ENCODE measurements at regions not wholly inside any gene's neighbourhood (a gene's known extent, or its start where the extent isn't known, plus 50 kb on each side); places are given as distances from the start of the nearest gene placed in this dataset.

GRCh38 chr5:57705769-57706168, 223.2 kb upstream of the ACTBL2 start:
- no peak for TF ChIP-seq CTCF (IDR thresholded peaks at IDR 0.05; ENCODE audit: poor library complexity)
- TF ChIP-seq EZH2 (IDR thresholded peaks at IDR 0.05; ENCODE audit: borderline replicate concordance): no peak
- TF ChIP-seq EZH2phosphoT487 (IDR thresholded peaks at IDR 0.05; ENCODE audit: low read depth, severe bottlenecking, unreplicated experiment): no peak

All from hepatocyte (in vitro differentiated cells).